ENCODE measurements at regions not wholly inside any gene's neighbourhood (a gene's known extent, or its start where the extent isn't known, plus 50 kb on each side); places are given as distances from the start of the nearest gene placed in this dataset.

GRCh38 chr3:44110648-44111047, 131.0 kb upstream of the TOPAZ1 start:
- Histone ChIP-seq H3K27ac (no peak overlapping the region), H3K4me3 (no peak overlapping the region)
- TF ChIP-seq CTCF (IDR thresholded peaks at IDR 0.05): no peak
- no peak for DNase-seq (ENCODE audit: low spot score)

- no peak for TF ChIP-seq CTCF (IDR thresholded peaks at IDR 0.05)
- DNase-seq (ENCODE audit: low spot score): no peak
- no peak overlapping the region for H3K4me3 ChIP-seq
- no peak overlapping the region for H3K27ac ChIP-seq
Observed at GRCh38 chr3:44111482-44111881, 130.2 kb upstream of the TOPAZ1 start.

- no peak overlapping the region for H3K27ac ChIP-seq
- TF ChIP-seq CTCF (IDR thresholded peaks at IDR 0.05): no peak
- H3K4me3 ChIP-seq: no peak overlapping the region
- no peak for DNase-seq (ENCODE audit: low spot score)
Observed at GRCh38 chr3:44114142-44114541, 127.5 kb upstream of the TOPAZ1 start.

GRCh38 chr3:44117239-44117638, 124.4 kb upstream of the TOPAZ1 start:
- H3K4me3 ChIP-seq: no peak overlapping the region
- H3K27ac ChIP-seq: no peak overlapping the region
- TF ChIP-seq CTCF (IDR thresholded peaks at IDR 0.05): no peak
- DNase-seq (ENCODE audit: low spot score): no peak

- TF ChIP-seq CTCF (IDR thresholded peaks at IDR 0.05): no peak
- Histone ChIP-seq H3K27ac (no peak overlapping the region), H3K4me3 (no peak overlapping the region)
- no peak for DNase-seq (ENCODE audit: low spot score)
Observed at GRCh38 chr3:44117736-44118135, 124.0 kb upstream of the TOPAZ1 start.

- Histone ChIP-seq H3K27ac (no peak overlapping the region), H3K4me3 (no peak overlapping the region)
- no peak for TF ChIP-seq CTCF (IDR thresholded peaks at IDR 0.05)
- no peak for DNase-seq (ENCODE audit: low spot score)
Observed at GRCh38 chr3:44120721-44121582, 120.7 kb upstream of the TOPAZ1 start.

- DNase-seq (ENCODE audit: low spot score): no peak
- H3K4me3 ChIP-seq: no peak overlapping the region
- H3K27ac ChIP-seq: no peak overlapping the region
- TF ChIP-seq CTCF (IDR thresholded peaks at IDR 0.05): no peak
Observed at GRCh38 chr3:44125246-44125645, 116.4 kb upstream of the TOPAZ1 start.

Measured in coronary artery (tissue), 2 donors.